HT-29 (cell line): ENCODE measurements at regions not wholly inside any gene's neighbourhood (a gene's known extent, or its start where the extent isn't known, plus 50 kb on each side); places are given as distances from the start of the nearest gene placed in this dataset. TPM values are rescaled to one million over a fixed set of nuclear protein-coding genes. Genes with fewer than 3 reads are reported as not detected.

Experiments used
- DNase-seq: peaks from one replicate; pipeline ENCODE4 v3.0.0-alpha.2; 2015; ENCODE audit warnings: low spot score
- small RNA-seq: library from RNA; depleted of rRNA; stranded (forward); fragments of <200 nt; gene quantifications from one replicate; pipeline ENCODE3, GENCODE V24; 2014

- DNase-seq, result no peak
Measured at GRCh38 chr15:62976301-62976881, 66.2 kb upstream of the TPM1 start.

- no peak for DNase-seq
Measured at GRCh38 chr15:62977952-62978811, 64.4 kb upstream of the TPM1 start.

GRCh38 chr15:62979252-62979651 lies 63.3 kb upstream of the TPM1 start:
- no peak for DNase-seq

GRCh38 chr15:62981071-62981470 lies 61.5 kb upstream of the TPM1 start:
- no peak for DNase-seq

- DNase-seq, result no peak
Measured at GRCh38 chr15:62983956-62984355, 58.6 kb upstream of the TPM1 start.

- DNase-seq, result no peak
Measured at GRCh38 chr15:62985768-62986167, 56.8 kb upstream of the TPM1 start.

- no peak for DNase-seq
Measured at GRCh38 chr15:62986948-62987347, 55.6 kb upstream of the TPM1 start.

GRCh38 chr15:62988701-62989100 lies 53.8 kb upstream of the TPM1 start:
- no peak for DNase-seq

- DNase-seq, result no peak
Measured at GRCh38 chr15:62989366-62990055, 53.0 kb upstream of the TPM1 start.

- no peak for DNase-seq
Measured at GRCh38 chr15:62991698-62992097, 50.8 kb upstream of the TPM1 start.

GRCh38 chr15:62992302-62992701 lies 50.2 kb upstream of the TPM1 start:
- DNase-seq, result no peak

Small RNAs in the stretch of these regions (small RNA-seq; reads per million reads assigned to genes)
- gene MIR190A (not detected), gene MIR6085 (not detected), gene MIR8067 (not detected), gene RF00017 (not detected)
